ENCODE measurements at regions not wholly inside any gene's neighbourhood (a gene's known extent, or its start where the extent isn't known, plus 50 kb on each side); places are given as distances from the start of the nearest gene placed in this dataset.

DNA sequence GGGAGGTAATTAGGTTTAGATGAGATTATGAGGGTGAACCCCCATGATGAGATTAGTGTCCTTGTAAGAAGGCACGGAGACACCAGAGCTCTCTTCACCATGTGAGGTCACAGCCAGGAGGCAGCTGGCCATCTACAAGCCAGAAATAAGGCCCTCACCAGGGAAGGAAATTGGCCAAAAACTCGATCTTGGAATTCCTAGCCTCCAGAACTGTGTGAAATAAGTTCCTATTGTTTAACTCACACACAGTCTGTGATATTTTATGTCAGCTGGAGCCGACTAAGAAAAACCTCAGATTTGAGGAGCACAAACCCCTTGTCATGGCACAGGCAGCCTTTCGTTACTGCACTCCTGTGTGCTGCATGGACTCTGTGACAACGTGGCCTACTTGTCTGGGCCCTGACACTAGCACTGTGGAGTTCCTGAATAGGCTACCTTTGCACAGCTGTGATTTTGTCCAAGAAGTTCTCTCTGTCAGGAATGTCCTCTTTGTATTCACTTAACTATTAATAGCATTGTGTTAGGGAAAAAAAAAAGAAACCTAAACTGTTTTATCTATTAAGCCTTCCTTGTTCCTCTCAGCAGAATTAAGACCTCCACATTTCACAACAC lies 319.8 kb downstream of the TDRD15 start:
- Histone ChIP-seq H3K4me2 (ENCODE audit: insufficient read depth, low read length) (no peak overlapping the region), H3K27me3 (ENCODE audit: insufficient read depth, low read length, poor library complexity) (no peaks in the 10 kb centered on the region), H4K20me1 (ENCODE audit: insufficient read depth, low read length) (no peaks in the 10 kb centered on the region), H3K9me3 (ENCODE audit: insufficient read depth, low read length, severe bottlenecking) (no peaks in the 10 kb centered on the region), H3K36me3 (ENCODE audit: insufficient read depth, low read length) (no peaks in the 10 kb centered on the region), H3K9ac (ENCODE audit: low read depth, low read length) (no peak overlapping the region), H3K4me3 (ENCODE audit: low read depth in 1 of 2, low read length in 2 of 2) (no peak overlapping the region), H3K27ac (ENCODE audit: low read length) (no peak overlapping the region), H2AFZ (ENCODE audit: low read depth, low read length) (no peak overlapping the region), H3K79me2 (ENCODE audit: insufficient read depth, low read length) (no peaks in the 10 kb centered on the region), H3K4me1 (ENCODE audit: insufficient read depth, low read length) (no peaks in the 10 kb centered on the region)
- TF ChIP-seq, protein P1, sequence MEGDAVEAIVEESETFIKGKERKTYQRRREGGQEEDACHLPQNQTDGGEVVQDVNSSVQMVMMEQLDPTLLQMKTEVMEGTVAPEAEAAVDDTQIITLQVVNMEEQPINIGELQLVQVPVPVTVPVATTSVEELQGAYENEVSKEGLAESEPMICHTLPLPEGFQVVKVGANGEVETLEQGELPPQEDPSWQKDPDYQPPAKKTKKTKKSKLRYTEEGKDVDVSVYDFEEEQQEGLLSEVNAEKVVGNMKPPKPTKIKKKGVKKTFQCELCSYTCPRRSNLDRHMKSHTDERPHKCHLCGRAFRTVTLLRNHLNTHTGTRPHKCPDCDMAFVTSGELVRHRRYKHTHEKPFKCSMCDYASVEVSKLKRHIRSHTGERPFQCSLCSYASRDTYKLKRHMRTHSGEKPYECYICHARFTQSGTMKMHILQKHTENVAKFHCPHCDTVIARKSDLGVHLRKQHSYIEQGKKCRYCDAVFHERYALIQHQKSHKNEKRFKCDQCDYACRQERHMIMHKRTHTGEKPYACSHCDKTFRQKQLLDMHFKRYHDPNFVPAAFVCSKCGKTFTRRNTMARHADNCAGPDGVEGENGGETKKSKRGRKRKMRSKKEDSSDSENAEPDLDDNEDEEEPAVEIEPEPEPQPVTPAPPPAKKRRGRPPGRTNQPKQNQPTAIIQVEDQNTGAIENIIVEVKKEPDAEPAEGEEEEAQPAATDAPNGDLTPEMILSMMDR (IDR thresholded peaks at IDR 0.05; ENCODE audit: borderline replicate concordance, extremely low read depth, low read length, poor library complexity, severe bottlenecking), result no peak
- TF ChIP-seq EZH2 (IDR thresholded peaks at IDR 0.05; ENCODE audit: borderline replicate concordance, low read depth, low read length, severe bottlenecking), result no peak
- DNase-seq, result no peak
- ATAC-seq (ENCODE audit: insufficient read depth, low read depth), result no peak

GRCh38 chr2:21449881-21450280 lies 326.1 kb downstream of the TDRD15 start:
- DNase-seq, result no peak
- Histone ChIP-seq H3K4me1 (ENCODE audit: insufficient read depth, low read length) (no peaks in the 10 kb centered on the region), H4K20me1 (ENCODE audit: insufficient read depth, low read length) (no peaks in the 10 kb centered on the region), H3K79me2 (ENCODE audit: insufficient read depth, low read length) (no peaks in the 10 kb centered on the region), H3K27me3 (ENCODE audit: insufficient read depth, low read length, poor library complexity) (no peaks in the 10 kb centered on the region), H3K4me2 (ENCODE audit: insufficient read depth, low read length) (no peak overlapping the region), H2AFZ (ENCODE audit: low read depth, low read length) (no peak overlapping the region), H3K9ac (ENCODE audit: low read depth, low read length) (no peak overlapping the region), H3K9me3 (ENCODE audit: insufficient read depth, low read length, severe bottlenecking) (no peaks in the 10 kb centered on the region), H3K36me3 (ENCODE audit: insufficient read depth, low read length) (no peaks in the 10 kb centered on the region), H3K27ac (ENCODE audit: low read length) (no peak overlapping the region), H3K4me3 (ENCODE audit: low read depth in 1 of 2, low read length in 2 of 2) (no peak overlapping the region)
- ATAC-seq (ENCODE audit: insufficient read depth, low read depth), result no peak
- TF ChIP-seq EZH2 (IDR thresholded peaks at IDR 0.05; ENCODE audit: borderline replicate concordance, low read depth, low read length, severe bottlenecking), result no peak
- TF ChIP-seq, protein P1 (IDR thresholded peaks at IDR 0.05; ENCODE audit: borderline replicate concordance, extremely low read depth, low read length, poor library complexity, severe bottlenecking), result no peak

DNA sequence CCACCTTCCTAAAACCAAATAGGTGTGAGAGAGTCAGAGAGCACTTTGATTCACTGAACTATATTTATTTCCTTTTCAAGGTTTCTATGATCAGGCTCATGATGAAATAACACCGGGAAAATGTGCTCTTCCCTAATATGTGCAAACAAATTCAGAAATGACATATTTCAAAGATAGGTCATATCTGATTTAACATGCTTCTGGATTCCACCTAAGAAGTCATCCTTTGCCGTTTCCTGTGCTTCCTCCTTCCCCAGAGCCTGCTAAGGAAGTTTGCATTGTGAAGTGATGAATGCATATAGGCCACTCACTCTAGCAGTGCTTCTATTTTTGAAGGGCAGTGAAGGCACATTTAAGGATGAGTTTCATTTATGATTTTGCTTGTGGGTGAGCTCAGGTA lies 327.6 kb downstream of the TDRD15 start:
- Histone ChIP-seq H3K9ac (ENCODE audit: low read depth, low read length) (no peak overlapping the region), H3K27ac (ENCODE audit: low read length) (no peak overlapping the region), H3K4me3 (ENCODE audit: low read depth in 1 of 2, low read length in 2 of 2) (no peak overlapping the region), H3K9me3 (ENCODE audit: insufficient read depth, low read length, severe bottlenecking) (no peaks in the 10 kb centered on the region), H3K4me2 (ENCODE audit: insufficient read depth, low read length) (no peak overlapping the region), H3K4me1 (ENCODE audit: insufficient read depth, low read length) (no peaks in the 10 kb centered on the region), H3K36me3 (ENCODE audit: insufficient read depth, low read length) (no peaks in the 10 kb centered on the region), H3K27me3 (ENCODE audit: insufficient read depth, low read length, poor library complexity) (no peaks in the 10 kb centered on the region), H2AFZ (ENCODE audit: low read depth, low read length) (no peak overlapping the region), H3K79me2 (ENCODE audit: insufficient read depth, low read length) (no peaks in the 10 kb centered on the region), H4K20me1 (ENCODE audit: insufficient read depth, low read length) (no peaks in the 10 kb centered on the region)
- TF ChIP-seq, protein P1 (IDR thresholded peaks at IDR 0.05; ENCODE audit: borderline replicate concordance, extremely low read depth, low read length, poor library complexity, severe bottlenecking), result no peak
- TF ChIP-seq EZH2 (IDR thresholded peaks at IDR 0.05; ENCODE audit: borderline replicate concordance, low read depth, low read length, severe bottlenecking), result no peak
- ATAC-seq (ENCODE audit: insufficient read depth, low read depth) (no peak), DNase-seq (no peak)

All from DND-41 (cell line).